HG02870 (cell line): ENCODE measurements at regions not wholly inside any gene's neighbourhood (a gene's known extent, or its start where the extent isn't known, plus 50 kb on each side); places are given as distances from the start of the nearest gene placed in this dataset.

ENCODE experiments used
- ATAC-seq: cut with Tn5 transposase; IDR thresholded peaks from one replicate; pipeline ENCODE4 v1.9.1; 2021; ENCODE audit warnings: mild to moderate bottlenecking, moderate library complexity; ENCODE audit not compliant: unreplicated experiment

GRCh38 chr13:30128095-30128494, 179.3 kb downstream of the KATNAL1 start:
- no peak for ATAC-seq

DNA sequence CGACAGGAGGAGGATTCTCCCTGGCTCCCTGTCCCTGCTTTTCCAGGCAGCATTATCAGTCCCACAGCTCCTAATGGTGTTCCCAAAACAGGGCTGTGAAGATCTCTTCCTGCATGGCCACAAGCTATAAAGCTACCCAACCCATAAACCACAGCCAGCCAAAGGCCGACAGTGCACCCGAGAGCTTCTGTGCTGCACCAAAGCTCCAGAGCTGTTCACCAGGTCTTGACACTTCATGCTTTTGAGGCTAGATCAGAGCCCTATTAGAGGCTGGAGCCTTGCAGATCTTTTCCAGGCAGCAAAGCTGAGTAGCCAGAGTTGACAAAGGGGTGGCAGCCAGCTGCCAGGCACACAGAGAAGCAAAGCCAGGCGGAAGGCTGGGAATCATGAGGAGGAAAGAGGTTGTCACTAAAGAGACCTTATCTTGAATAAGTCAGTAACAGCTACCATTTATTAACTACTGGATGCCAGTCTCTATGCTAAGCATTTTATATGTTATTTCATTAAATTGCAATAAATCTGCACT, 180.4 kb downstream of the KATNAL1 start:
- ATAC-seq: no peak

- ATAC-seq: no peak
These were observed 181.8 kb downstream of the KATNAL1 start for GRCh38 chr13:30125422-30126073.

- ATAC-seq: no peak
These were observed 183.1 kb downstream of the KATNAL1 start for GRCh38 chr13:30124131-30124768.

DNA sequence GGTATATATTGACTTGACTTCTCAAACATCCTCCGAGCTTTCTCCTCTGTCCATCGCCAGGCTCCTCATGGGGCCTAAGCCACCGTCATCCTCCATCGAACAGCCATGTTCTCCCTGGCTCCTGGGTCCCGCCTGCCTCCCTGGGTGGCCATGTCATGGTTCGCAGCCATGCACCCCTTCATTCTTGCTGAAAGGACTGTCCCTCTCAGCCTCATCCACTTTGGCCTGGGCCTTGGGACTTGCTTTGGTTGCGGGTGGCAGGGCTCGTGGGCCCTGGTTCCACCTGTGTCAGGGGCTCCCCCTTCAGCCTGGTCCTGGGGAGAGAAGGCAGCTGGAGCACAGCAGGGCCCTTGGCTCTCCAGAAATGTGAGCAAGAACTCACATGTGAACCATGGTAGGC, 183.8 kb downstream of the KATNAL1 start:
- ATAC-seq: no peak

DNA sequence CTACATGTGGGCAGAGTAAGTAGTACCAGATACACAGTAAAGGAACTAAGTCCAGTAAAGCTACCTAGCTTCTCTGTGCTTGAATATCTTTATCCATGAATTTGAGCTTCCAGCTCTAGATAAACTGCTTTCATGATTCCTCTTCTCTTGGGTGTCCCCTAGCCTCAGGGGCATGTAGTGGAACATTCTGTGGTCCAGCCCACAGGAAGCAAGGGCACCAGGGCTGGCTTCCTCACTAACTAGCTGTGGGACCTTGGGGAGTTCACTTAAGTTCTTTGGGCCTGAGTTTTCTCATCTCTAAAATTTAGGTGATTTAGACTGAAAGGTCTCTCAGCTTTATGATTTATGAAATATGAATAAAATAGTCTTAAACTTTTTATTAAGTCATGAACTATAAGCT, 185.7 kb downstream of the KATNAL1 start:
- ATAC-seq: no peak

- no peak for ATAC-seq
These were observed 186.1 kb downstream of the KATNAL1 start for GRCh38 chr13:30121244-30121643.

DNA sequence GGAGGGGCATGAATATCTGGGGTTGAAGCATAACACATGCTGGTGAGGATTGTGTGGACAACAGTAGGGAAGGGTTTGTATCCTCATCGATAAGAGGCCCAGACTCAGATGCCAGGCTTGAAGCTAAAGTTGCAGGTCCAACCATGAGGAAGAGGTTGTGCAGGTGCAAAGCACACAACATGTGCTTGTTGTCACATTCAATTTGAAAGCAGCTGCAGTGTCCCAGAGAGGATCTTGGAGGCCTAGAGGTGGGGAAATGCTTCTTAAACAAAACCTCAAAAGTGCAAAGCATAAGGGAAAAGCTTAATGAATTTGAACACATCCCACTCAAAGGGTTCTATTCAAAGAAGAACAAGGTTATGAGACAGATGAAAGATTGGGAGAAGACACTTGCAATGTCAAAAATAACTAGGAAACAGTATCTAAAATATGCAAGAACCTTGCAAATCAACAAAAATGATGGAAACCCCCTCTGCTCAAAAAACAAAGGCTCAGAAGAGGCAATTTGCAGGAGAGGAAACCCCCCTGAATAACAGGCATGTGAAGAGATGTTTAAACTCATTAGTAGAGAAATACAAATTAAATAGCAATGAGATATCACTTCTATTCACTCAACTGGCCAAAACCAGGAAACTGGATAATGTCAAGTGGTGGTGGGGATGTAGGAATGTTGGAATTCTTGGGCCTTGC, 187.1 kb downstream of the KATNAL1 start:
- ATAC-seq: no peak

DNA sequence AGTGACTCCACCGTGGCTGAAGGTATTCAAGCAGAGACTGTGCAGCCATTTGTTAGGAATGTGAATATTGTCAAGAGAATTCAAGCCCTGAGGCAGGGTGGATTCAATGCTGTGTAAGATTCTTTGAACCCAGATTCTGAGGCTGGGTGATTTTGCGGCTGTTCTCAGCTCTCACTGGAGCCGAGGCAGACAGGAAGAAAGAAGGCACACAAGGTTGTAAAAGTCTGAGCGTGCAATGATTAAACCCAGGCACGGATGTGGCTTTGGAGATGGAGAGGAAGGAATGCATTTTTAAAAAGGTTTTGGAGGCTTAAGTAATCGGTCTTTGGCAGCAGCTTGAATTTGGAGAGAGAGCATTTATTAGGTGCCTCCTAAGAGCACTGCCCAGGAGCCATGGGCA, 187.9 kb downstream of the KATNAL1 start:
- no peak for ATAC-seq

GRCh38 chr13:30116379-30116778, 191.0 kb downstream of the KATNAL1 start:
- ATAC-seq: no peak

- ATAC-seq: peak; percentile 10
These were observed 192.1 kb downstream of the KATNAL1 start for GRCh38 chr13:30115257-30115600.

DNA sequence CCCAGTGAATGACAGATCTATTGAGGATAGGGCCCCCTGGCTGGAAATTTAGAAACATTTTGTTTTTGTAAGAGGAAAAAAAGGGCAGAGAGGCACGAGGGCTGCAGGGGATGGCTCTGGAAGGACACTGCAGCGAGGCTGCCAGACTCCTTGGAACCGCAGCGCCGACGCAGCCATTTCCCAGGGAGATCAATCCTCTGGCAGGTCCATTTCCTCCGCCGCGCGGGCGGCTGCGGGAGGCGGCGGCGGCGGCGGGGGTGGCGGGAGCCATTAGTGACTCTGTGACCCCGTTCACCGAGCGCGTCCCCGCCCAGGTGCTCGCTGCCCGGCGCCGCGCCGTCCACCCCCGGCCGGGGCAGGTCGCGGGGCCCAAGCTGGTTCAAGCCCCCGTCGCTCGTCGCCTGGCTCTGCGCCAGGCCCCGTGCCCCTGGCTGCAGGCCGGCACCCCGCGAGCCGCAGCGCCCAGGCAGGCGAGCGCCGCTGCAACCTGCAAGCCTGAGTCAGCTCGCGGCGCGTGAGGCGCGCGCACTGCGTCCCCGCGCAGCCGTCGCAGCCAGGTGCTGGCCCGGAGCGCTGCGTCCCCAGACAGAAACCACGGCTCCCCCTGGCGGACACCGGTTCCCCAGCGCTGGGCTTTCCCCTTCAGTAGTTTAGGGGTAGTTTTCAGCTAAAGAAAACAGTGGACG, 192.6 kb downstream of the KATNAL1 start:
- ATAC-seq: peak; percentile 85

- no peak for ATAC-seq
These were observed 193.3 kb downstream of the KATNAL1 start for GRCh38 chr13:30113983-30114570.

GRCh38 chr13:30113551-30113950, 193.8 kb downstream of the KATNAL1 start:
- ATAC-seq: no peak

DNA sequence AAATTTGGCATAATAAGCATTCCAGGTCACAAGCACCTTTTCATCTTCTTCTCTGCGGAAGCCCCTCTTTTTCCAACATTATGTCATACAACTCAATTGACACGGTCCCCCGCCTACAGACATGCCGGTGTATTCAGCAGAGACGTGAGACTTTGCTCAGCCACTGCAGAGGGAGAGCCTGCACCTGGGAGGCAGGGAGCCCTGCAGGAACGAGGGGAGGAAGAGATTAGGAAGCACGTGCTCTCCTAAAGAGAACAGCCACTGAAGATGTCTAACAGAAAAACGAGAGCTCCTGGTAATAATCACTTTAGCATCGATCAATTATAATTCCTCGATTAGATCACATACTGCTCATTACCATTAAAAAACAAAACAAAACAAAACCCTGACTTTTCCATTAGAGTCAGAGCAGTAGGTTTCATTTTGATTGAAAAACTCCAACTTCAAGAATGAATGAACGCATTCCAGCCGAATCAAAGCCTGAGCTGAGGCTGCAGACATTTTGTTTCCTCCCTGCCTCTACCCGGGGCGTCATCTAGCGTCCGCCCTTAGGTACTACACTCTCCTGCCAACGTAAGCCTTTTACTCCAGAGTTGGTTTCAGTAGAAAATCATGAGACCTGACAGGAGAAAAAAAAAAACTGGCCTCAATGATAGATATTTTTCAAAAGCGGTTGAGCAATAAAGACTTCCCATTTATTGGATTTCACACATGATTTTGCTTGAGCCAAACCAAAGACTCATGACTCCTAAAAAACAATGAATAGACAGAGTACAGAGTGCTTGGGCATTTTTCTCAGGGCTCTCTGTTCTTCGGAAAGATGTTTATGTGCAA, 194.5 kb downstream of the KATNAL1 start:
- no peak for ATAC-seq

DNA sequence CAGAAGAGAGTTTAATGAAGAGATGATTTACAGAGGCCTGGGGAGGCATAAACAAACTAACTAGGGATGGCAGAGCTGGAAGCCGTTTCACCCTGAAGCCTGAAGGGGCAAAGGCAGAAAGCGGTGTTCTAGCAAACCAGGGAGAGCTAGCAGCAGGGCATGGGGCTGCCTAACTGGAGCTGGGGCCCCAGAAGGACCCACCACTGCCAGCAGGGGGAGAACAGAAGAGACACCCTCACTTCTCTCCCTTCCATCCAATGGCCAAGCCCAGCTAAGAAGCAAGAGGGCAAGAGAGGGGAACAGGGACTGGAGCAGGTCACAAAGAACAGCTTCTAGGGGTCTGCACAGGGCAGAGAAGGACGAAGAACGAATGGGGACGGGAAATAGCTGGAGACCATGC, 195.5 kb downstream of the KATNAL1 start:
- no peak for ATAC-seq

- ATAC-seq: no peak
These were observed 196.9 kb downstream of the KATNAL1 start for GRCh38 chr13:30110301-30111070.

GRCh38 chr13:30109471-30110135, 197.7 kb downstream of the KATNAL1 start:
- ATAC-seq: no peak

- ATAC-seq: no peak
These were observed 198.5 kb downstream of the KATNAL1 start for GRCh38 chr13:30108913-30109237.
